ENCODE measurements at regions not wholly inside any gene's neighbourhood (a gene's known extent, or its start where the extent isn't known, plus 50 kb on each side); places are given as distances from the start of the nearest gene placed in this dataset.
"Not testable (repeated sequence)": the region's sequence is repeated elsewhere in the genome, so short reads cannot be mapped to it uniquely, and the experiment has no call there.

GRCh38 chr14:105644891-105645290, 118.5 kb downstream of the TMEM121 start:
- H3K27ac ChIP-seq; H3K4me3 ChIP-seq; CTCF ChIA-PET; H3K9me3 ChIP-seq; DNase-seq (ENCODE audit: low read depth in 1 of 2, low spot score in 1 of 2); H3K4me1 ChIP-seq; H3K4me2 ChIP-seq; POLR2A ChIA-PET; FAIRE-seq: not testable (repeated sequence)
- WGBS (ENCODE audit: missing lambda C conversion rate) = no CpG with 5 or more reads among the region's 14 CpGs
- peak in 1 of 2 experiments; percentile 26; a peak in 4 of 6 replicates for ATAC-seq

- H3K4me1 ChIP-seq; H3K9me3 ChIP-seq; POLR2A ChIA-PET; FAIRE-seq; H3K27ac ChIP-seq; H3K4me3 ChIP-seq; DNase-seq (ENCODE audit: low read depth in 1 of 2, low spot score in 1 of 2); CTCF ChIA-PET; H3K4me2 ChIP-seq: not testable (repeated sequence)
- WGBS (ENCODE audit: missing lambda C conversion rate) = no CpG with 5 or more reads among the region's 6 CpGs
- ATAC-seq = peak; percentile 60 to 67
Measured at GRCh38 chr14:105645389-105645788, 119.0 kb downstream of the TMEM121 start.

GRCh38 chr14:105646175-105646574, 119.8 kb downstream of the TMEM121 start:
- ATAC-seq (peak; percentile 49 to 59; a peak in 5 of 6 replicates), DNase-seq (ENCODE audit: low read depth in 1 of 2, low spot score in 1 of 2) (no peak), FAIRE-seq (no peak)
- ChIA-PET POLR2A (no interaction called here), CTCF (no interaction called here)
- Histone ChIP-seq H3K9me3 (peaks cover 4% of the 10 kb centered on the region; the same call in 1 of the 3 replicates), H3K27ac (no peak overlapping the region), H3K4me2 (no peak overlapping the region), H3K4me3 (no peak overlapping the region), H3K4me1 (no peaks in the 10 kb centered on the region)
- no peak for TF ChIP-seq MAZ (IDR thresholded peaks at IDR 0.05; ENCODE audit: borderline replicate concordance, low read depth, low read length)
- no peak for TF ChIP-seq SMC3 (IDR thresholded peaks at IDR 0.05)
- TF ChIP-seq FOSL2 (IDR thresholded peaks at IDR 0.05) = no peak
- TF ChIP-seq FOSL2 (CRISPR knock-in tag; IDR thresholded peaks at IDR 0.05) = no peak
- no peak for TF ChIP-seq KDM5A (IDR thresholded peaks at IDR 0.05)
- no peak for TF ChIP-seq RCOR1 (IDR thresholded peaks at IDR 0.05; ENCODE audit: low read depth, low read length)
- no peak for TF ChIP-seq CHD2 (IDR thresholded peaks at IDR 0.05; ENCODE audit: low read length, partially characterized antibody)
- no peak for TF ChIP-seq HDAC2 (IDR thresholded peaks at IDR 0.05)
- no peak for TF ChIP-seq RARB (CRISPR knock-in tag; IDR thresholded peaks at IDR 0.05)
- 3% methylated on average over 5 of the region's 5 CpGs for WGBS (ENCODE audit: missing lambda C conversion rate)

- H3K4me2 ChIP-seq; H3K9me3 ChIP-seq; H3K4me1 ChIP-seq; H3K4me3 ChIP-seq; H3K27ac ChIP-seq; CTCF ChIA-PET; DNase-seq (ENCODE audit: low read depth in 1 of 2, low spot score in 1 of 2); FAIRE-seq; ATAC-seq; POLR2A ChIA-PET: not testable (repeated sequence)
- WGBS (ENCODE audit: missing lambda C conversion rate) = 2% methylated on average over 7 of the region's 7 CpGs
Measured at GRCh38 chr14:105646711-105647281, 120.4 kb downstream of the TMEM121 start.

- H3K4me1 ChIP-seq; FAIRE-seq; H3K9me3 ChIP-seq; H3K4me3 ChIP-seq; H3K4me2 ChIP-seq; CTCF ChIA-PET; H3K27ac ChIP-seq; POLR2A ChIA-PET; DNase-seq (ENCODE audit: low read depth in 1 of 2, low spot score in 1 of 2): not testable (repeated sequence)
- WGBS (ENCODE audit: missing lambda C conversion rate) = 7% methylated on average over 2 of the region's 7 CpGs
- peak; percentile 14 to 48; a peak in 4 of 6 replicates for ATAC-seq
Measured at GRCh38 chr14:105647426-105647783, 121.0 kb downstream of the TMEM121 start.

GRCh38 chr14:105647784-105648608, 121.6 kb downstream of the TMEM121 start:
- TF ChIP-seq CHD2 (IDR thresholded peaks at IDR 0.05; ENCODE audit: low read length, partially characterized antibody) (no peak), JUN (IDR thresholded peaks at IDR 0.05) (no peak), CHD4 (IDR thresholded peaks at IDR 0.05; ENCODE audit: borderline replicate concordance) (no peak), E2F6 (IDR thresholded peaks at IDR 0.05; ENCODE audit: borderline replicate concordance, low read depth) (no peak), MAFK (IDR thresholded peaks at IDR 0.05; ENCODE audit: partially characterized antibody) (no peak), REST (IDR thresholded peaks at IDR 0.05) (peak; percentile 60), TFCP2L1 (CRISPR knock-in tag; IDR thresholded peaks at IDR 0.05) (no peak)
- Histone ChIP-seq H3K4me3 (no peak overlapping the region), H3K9me3 (peaks cover 4% of the 10 kb centered on the region; the same call in 1 of the 3 replicates), H3K4me1 (no peaks in the 10 kb centered on the region), H3K4me2 (no peak overlapping the region), H3K27ac (no peak overlapping the region)
- WGBS (ENCODE audit: missing lambda C conversion rate) = 28% methylated on average over 18 of the region's 30 CpGs
- ATAC-seq = peak in 1 of 2 experiments; percentile 46; a peak in 3 of 6 replicates
- DNase-seq (ENCODE audit: low read depth in 1 of 2, low spot score in 1 of 2) = no peak
- POLR2A ChIA-PET = no interaction called here
- FAIRE-seq = no peak
- CTCF ChIA-PET = no interaction called here
